ENCODE measurements at regions not wholly inside any gene's neighbourhood (a gene's known extent, or its start where the extent isn't known, plus 50 kb on each side); places are given as distances from the start of the nearest gene placed in this dataset.

DNA sequence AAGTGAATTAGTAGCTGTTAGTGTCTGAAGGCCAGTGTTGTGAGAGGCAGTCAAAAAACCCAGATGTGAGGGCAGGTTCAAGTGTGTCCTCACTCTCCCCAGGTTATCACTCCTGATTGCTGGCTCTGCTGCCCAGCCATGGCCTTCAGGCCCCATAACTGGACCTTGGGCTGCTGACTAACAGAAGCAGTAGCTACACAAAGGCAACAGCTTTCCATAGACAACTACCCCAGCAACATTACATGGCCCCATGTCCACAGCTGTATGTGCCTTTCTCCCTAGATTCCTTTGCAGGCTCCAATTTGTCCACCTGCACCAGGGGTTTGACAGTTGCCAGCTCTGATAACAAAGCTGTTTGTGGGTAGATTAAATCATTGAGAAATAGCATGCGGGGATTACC, 297.8 kb downstream of the ARL4A start:
- Mint-ChIP-seq H3K4me3 (ENCODE audit: unreplicated experiment) (no peak overlapping the region), H3K27me3 (ENCODE audit: unreplicated experiment) (no peaks in the 10 kb centered on the region), H3K4me1 (ENCODE audit: low read depth, unreplicated experiment) (peaks cover 8% of the 10 kb centered on the region), H3K9me3 (ENCODE audit: unreplicated experiment) (no peaks in the 10 kb centered on the region), H3K27ac (ENCODE audit: unreplicated experiment) (no peak overlapping the region), H3K36me3 (ENCODE audit: unreplicated experiment) (no peaks in the 10 kb centered on the region)
- DNase-seq, result no peak
- TF ChIP-seq, protein P1, sequence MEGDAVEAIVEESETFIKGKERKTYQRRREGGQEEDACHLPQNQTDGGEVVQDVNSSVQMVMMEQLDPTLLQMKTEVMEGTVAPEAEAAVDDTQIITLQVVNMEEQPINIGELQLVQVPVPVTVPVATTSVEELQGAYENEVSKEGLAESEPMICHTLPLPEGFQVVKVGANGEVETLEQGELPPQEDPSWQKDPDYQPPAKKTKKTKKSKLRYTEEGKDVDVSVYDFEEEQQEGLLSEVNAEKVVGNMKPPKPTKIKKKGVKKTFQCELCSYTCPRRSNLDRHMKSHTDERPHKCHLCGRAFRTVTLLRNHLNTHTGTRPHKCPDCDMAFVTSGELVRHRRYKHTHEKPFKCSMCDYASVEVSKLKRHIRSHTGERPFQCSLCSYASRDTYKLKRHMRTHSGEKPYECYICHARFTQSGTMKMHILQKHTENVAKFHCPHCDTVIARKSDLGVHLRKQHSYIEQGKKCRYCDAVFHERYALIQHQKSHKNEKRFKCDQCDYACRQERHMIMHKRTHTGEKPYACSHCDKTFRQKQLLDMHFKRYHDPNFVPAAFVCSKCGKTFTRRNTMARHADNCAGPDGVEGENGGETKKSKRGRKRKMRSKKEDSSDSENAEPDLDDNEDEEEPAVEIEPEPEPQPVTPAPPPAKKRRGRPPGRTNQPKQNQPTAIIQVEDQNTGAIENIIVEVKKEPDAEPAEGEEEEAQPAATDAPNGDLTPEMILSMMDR (IDR thresholded peaks at IDR 0.05; ENCODE audit: partially characterized antibody, unreplicated experiment), result no peak

GRCh38 chr7:12985752-12986151, 298.3 kb downstream of the ARL4A start:
- H3K4me1 Mint-ChIP-seq (ENCODE audit: low read depth, unreplicated experiment), result peaks cover 8% of the 10 kb centered on the region
- H3K9me3 Mint-ChIP-seq (ENCODE audit: unreplicated experiment), result no peaks in the 10 kb centered on the region
- no peaks in the 10 kb centered on the region for H3K27me3 Mint-ChIP-seq (ENCODE audit: unreplicated experiment)
- DNase-seq, result no peak
- no peak overlapping the region for H3K27ac Mint-ChIP-seq (ENCODE audit: unreplicated experiment)
- TF ChIP-seq, protein P1 (IDR thresholded peaks at IDR 0.05; ENCODE audit: partially characterized antibody, unreplicated experiment), result no peak
- no peak overlapping the region for H3K4me3 Mint-ChIP-seq (ENCODE audit: unreplicated experiment)
- no peaks in the 10 kb centered on the region for H3K36me3 Mint-ChIP-seq (ENCODE audit: unreplicated experiment)

GRCh38 chr7:12987238-12987637, 299.8 kb downstream of the ARL4A start:
- Mint-ChIP-seq H3K36me3 (ENCODE audit: unreplicated experiment) (no peaks in the 10 kb centered on the region), H3K4me3 (ENCODE audit: unreplicated experiment) (no peak overlapping the region), H3K27ac (ENCODE audit: unreplicated experiment) (no peak overlapping the region), H3K4me1 (ENCODE audit: low read depth, unreplicated experiment) (peaks cover 8% of the 10 kb centered on the region), H3K27me3 (ENCODE audit: unreplicated experiment) (no peaks in the 10 kb centered on the region), H3K9me3 (ENCODE audit: unreplicated experiment) (no peaks in the 10 kb centered on the region)
- no peak for DNase-seq
- TF ChIP-seq, protein P1 (IDR thresholded peaks at IDR 0.05; ENCODE audit: partially characterized antibody, unreplicated experiment), result no peak

DNA sequence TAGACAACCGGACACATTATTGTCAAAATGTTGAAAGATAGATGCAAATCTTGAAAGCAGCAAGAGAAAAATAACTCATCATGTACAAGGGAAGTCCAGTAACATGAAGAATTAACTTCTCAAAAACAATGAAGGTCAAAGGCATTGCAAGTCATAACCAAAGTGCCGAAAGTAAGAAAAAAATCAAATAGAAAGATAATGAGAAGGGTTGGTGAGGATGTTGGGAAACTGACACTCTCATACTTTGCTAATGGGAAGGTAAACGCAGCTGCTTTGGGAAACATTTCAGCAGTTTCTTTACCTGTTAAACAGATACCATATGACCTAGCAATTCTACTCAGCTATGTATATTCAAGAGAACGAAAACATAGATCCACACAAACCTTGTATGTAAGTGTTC, 303.0 kb downstream of the ARL4A start:
- H3K4me3 Mint-ChIP-seq (ENCODE audit: unreplicated experiment), result no peak overlapping the region
- no peak overlapping the region for H3K27ac Mint-ChIP-seq (ENCODE audit: unreplicated experiment)
- no peaks in the 10 kb centered on the region for H3K36me3 Mint-ChIP-seq (ENCODE audit: unreplicated experiment)
- peaks cover 8% of the 10 kb centered on the region for H3K4me1 Mint-ChIP-seq (ENCODE audit: low read depth, unreplicated experiment)
- no peaks in the 10 kb centered on the region for H3K9me3 Mint-ChIP-seq (ENCODE audit: unreplicated experiment)
- TF ChIP-seq, protein P1 (IDR thresholded peaks at IDR 0.05; ENCODE audit: partially characterized antibody, unreplicated experiment), result no peak
- no peaks in the 10 kb centered on the region for H3K27me3 Mint-ChIP-seq (ENCODE audit: unreplicated experiment)
- no peak for DNase-seq

DNA sequence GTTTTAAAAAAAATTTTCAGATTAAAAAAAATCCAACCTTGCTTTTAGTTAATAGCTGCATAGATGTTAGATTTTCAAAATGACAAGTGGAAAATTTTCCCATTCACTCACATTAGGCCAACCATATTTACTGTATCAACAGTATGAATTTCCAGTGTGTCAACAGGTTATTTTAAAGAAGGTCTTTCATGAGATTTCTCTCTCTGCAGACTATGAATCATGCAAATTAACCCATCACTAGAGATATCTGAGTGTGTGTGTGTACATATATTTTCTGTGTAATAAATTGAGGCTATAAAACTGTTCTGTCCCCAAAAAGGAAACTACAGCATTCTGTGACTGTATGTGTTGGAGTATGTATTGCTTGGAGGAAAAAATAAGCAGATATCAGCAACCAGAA, 305.6 kb downstream of the ARL4A start:
- Mint-ChIP-seq H3K9me3 (ENCODE audit: unreplicated experiment) (no peaks in the 10 kb centered on the region), H3K4me3 (ENCODE audit: unreplicated experiment) (no peak overlapping the region), H3K27me3 (ENCODE audit: unreplicated experiment) (no peaks in the 10 kb centered on the region), H3K4me1 (ENCODE audit: low read depth, unreplicated experiment) (peaks cover 8% of the 10 kb centered on the region), H3K36me3 (ENCODE audit: unreplicated experiment) (no peaks in the 10 kb centered on the region), H3K27ac (ENCODE audit: unreplicated experiment) (no peak overlapping the region)
- no peak for DNase-seq
- TF ChIP-seq, protein P1 (IDR thresholded peaks at IDR 0.05; ENCODE audit: partially characterized antibody, unreplicated experiment), result no peak
